GM19468 (cell line): ENCODE measurements at regions not wholly inside any gene's neighbourhood (a gene's known extent, or its start where the extent isn't known, plus 50 kb on each side); places are given as distances from the start of the nearest gene placed in this dataset.

Source experiments
- ATAC-seq: cut with Tn5 transposase; IDR thresholded peaks from one replicate; pipeline ENCODE4 v1.9.1; 2021; ENCODE audit warnings: mild to moderate bottlenecking, moderate library complexity, moderate number of reproducible peaks; ENCODE audit not compliant: unreplicated experiment; ENCODE audit errors: extremely low read depth

DNA sequence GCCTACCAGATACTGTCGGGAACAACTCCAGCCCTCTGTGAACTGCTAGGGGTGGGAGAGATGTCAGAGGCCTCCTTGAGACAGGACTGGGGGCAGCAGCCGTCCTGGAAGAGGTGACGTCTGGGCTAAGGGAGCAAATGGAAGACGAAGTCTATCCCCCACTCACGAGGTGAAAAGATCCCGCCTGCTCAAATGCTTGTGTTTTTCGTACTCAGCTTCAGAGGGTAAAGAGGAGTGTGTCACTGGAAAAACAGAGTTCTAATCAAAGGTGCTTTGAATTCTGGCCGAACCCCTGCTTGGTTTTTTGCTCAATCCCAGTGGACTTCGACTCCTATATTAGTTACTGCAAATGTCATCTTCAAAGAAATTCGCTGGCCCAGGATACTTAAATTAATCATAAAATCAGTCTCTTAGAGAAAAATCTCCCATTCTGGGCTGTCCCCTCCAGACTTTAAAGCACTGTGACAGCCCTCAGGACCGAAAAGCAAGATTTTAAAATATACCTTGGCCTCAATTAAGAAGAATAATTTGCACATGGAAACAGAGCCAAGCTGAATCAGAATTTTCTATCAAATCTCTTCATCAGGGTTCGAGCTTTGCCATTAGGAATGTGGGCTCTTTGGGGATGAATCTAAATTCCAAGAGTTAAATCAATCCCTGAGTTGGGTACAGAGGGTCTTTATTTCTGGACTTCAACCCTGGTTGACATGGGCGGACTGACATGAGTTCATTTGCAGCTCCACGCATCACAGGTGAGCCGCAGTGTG is 61.8 kb upstream of the AFDN start:
- ATAC-seq = no peak

GRCh38 chr6:167766986-167767714 is 59.6 kb upstream of the AFDN start:
- no peak for ATAC-seq

- no peak for ATAC-seq
Measured at GRCh38 chr6:167767715-167768107, 59.0 kb upstream of the AFDN start.

GRCh38 chr6:167768471-167769215 is 58.1 kb upstream of the AFDN start:
- no peak for ATAC-seq

DNA sequence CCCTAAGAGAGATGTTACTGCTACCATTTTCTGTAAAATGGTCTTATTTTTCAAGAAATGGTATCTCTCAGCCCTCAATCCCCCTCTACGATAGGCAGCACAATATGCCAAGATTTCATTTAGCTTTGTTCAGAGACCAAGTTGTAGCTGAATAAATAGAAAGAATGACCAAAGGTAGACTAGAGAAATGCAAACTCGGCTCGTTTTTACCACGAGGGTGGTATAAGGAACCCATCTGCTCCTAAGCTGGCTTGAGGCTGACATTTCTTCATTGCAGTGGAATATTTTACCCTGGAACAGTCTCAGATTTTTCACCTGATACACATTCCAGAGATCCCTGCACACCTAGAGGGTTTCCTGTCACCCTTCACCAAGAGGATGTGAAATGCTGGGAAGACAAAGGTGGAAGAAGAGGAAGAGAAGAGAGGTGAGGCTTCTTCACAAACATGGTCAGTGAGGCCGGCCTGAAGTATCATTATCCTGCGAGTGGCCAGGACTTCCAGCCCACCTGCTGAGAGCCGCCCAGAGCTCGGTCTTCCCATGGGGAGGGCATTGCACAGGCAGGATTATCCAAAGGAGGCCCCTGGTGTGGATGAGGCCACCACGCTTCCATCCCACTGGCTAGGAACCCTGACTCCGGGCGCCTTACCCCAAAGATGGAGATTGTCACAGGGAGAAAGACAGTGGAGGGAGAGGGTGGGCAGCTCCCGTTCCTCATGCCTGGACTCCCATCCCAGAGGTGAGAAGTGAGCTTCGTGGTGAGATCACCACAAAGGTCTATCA is 57.1 kb upstream of the AFDN start:
- no peak for ATAC-seq

DNA sequence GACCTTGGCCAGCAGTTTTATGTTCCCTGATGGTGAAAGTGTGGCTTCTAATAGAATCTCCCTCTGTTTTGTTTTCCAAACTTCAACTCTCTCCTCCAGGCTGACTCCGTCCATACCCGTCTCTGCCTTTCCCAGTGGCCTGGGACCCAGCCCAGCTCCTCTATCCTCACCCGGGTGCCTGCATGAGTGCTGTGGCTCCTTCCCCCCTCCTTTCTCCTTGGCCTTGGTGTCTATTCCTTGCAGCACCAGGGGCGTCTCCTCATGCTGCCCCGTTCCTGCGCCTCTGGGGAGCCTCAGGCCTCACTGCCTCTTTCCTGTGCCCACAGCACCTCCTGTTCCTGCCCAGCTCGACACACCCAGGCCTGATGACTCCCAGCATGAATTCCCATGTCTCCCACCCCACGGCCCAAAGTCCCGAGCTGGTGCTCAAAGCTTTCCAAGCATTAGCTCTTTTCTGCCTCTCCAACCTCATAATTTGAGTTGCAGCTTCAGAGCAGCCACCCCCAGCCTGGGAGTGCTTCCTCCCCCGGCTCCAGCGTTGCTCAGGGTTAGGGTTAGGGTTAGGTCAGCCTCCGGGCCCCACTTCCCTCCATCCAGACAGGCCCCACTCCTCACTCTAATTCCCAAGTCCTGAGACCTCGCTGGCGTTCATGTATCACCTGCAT is 56.3 kb upstream of the AFDN start:
- no peak for ATAC-seq

GRCh38 chr6:167774881-167775280 is 51.8 kb upstream of the AFDN start:
- ATAC-seq = no peak

- ATAC-seq = no peak
Measured at GRCh38 chr6:167776906-167777627, 49.6 kb upstream of the AFDN start.
